HepG2 (cell line): ENCODE measurements at regions not wholly inside any gene's neighbourhood (a gene's known extent, or its start where the extent isn't known, plus 50 kb on each side); places are given as distances from the start of the nearest gene placed in this dataset.

ENCODE experiments used
- AFF4 ChIP-seq: sonication (generic); formaldehyde crosslinking; IDR thresholded peaks from 2 replicates; pipeline ENCODE4 v1.4.0; 2020; ENCODE audit warnings: missing genetic modification reagents
- BORCS8-MEF2B ChIP-seq: sonication (generic); formaldehyde crosslinking; IDR thresholded peaks from 2 replicates; pipeline ENCODE4 v1.8.0; 2022; ENCODE audit warnings: mild to moderate bottlenecking, missing genetic modification reagents
- EP300 ChIP-seq, 3 experiments: sonication (generic) in 1 of 3; formaldehyde crosslinking in 1 of 3; IDR thresholded peaks; 2 replicates each; pipeline versions ENCODE4 v1.5.1 to v1.6.1; 2011 to 2020; ENCODE audit warnings: low read depth in 2 of 3, low read length in 2 of 3, borderline replicate concordance in 1 of 3, improper control_type of control experiment in 1 of 3, mild to moderate bottlenecking in 1 of 3, missing genetic modification reagents in 1 of 3, moderate library complexity in 1 of 3
- GTF3A ChIP-seq: sonication (generic); formaldehyde crosslinking; conservative IDR thresholded peaks from 2 replicates; pipeline ENCODE4 v1.4.0; 2020; ENCODE audit warnings: mild to moderate bottlenecking, missing genetic modification reagents
- HDAC2 ChIP-seq: sonication (generic); formaldehyde crosslinking; IDR thresholded peaks from 2 replicates; pipeline ENCODE4 v1.4.0; 2020; ENCODE audit warnings: missing genetic modification reagents
- KLF6 ChIP-seq: IDR thresholded peaks from 2 replicates; pipeline ENCODE4 v1.8.0; 2016; ENCODE audit warnings: missing biosample characterization, missing genetic modification reagents
- RAD21 ChIP-seq: fragments of 450-650 bp; formaldehyde crosslinking; IDR thresholded peaks from 2 replicates; pipeline ENCODE4 v1.5.0; 2020; ENCODE audit warnings: mild to moderate bottlenecking
- RARA ChIP-seq: IDR thresholded peaks from 2 replicates; pipeline ENCODE4 v1.6.1; 2016; ENCODE audit warnings: missing genetic modification reagents, missing compliant biosample characterization
- TFE3 ChIP-seq: IDR thresholded peaks from 2 replicates; pipeline ENCODE4 v1.6.1; 2016
- ZNF143 ChIP-seq: sonication (generic); formaldehyde crosslinking; IDR thresholded peaks from 2 replicates; pipeline ENCODE4 v1.4.0; 2020; ENCODE audit warnings: missing genetic modification reagents
- ZNF251 ChIP-seq: sonication (generic); formaldehyde crosslinking; IDR thresholded peaks from 2 replicates; pipeline ENCODE4 v1.9.0; 2021; ENCODE audit warnings: mild to moderate bottlenecking, missing genetic modification reagents
- ZNF777 ChIP-seq: sonication (generic); formaldehyde crosslinking; IDR thresholded peaks from 2 replicates; pipeline ENCODE4 v1.4.0; 2020; ENCODE audit warnings: missing genetic modification reagents
- TF ChIP-seq, protein P1 (sequence below): sonication (generic); formaldehyde crosslinking; IDR thresholded peaks from 2 replicates; pipeline ENCODE4 v1.5.0; 2020; ENCODE audit warnings: missing genetic modification reagents
- TF ChIP-seq, protein P2 (sequence below): sonication (generic); formaldehyde crosslinking; IDR thresholded peaks from 2 replicates; pipeline ENCODE4 v1.4.0; 2020; ENCODE audit warnings: mild to moderate bottlenecking, missing genetic modification reagents
- TF ChIP-seq, protein P3 (sequence below), 2 experiments: sonication (generic) in 1 of 2; formaldehyde crosslinking in 1 of 2; IDR thresholded peaks; 2 replicates each; pipeline versions ENCODE4 v1.4.0 to v1.6.1; 2018 to 2020; ENCODE audit warnings: missing genetic modification reagents in 2 of 2, borderline replicate concordance in 1 of 2, low read depth in 1 of 2, mild to moderate bottlenecking in 1 of 2, missing biosample characterization in 1 of 2

GRCh38 chr2:111663471-111664274 is 220.3 kb downstream of the ANAPC1 start (continued):
- TF ChIP-seq AFF4 (CRISPR knock-in tag) (no peak), ZNF251 (CRISPR knock-in tag) (no peak), EP300 (IDR thresholded peaks at IDR 0.05; ENCODE audit: low read depth in 2 of 2, low read length in 2 of 2) (no peak), EP300 (CRISPR knock-in tag; IDR thresholded peaks at IDR 0.05; ENCODE audit: borderline replicate concordance) (no peak), RAD21 (CRISPR knock-in tag) (0 out of 2 replicates have a peak, but pooled peaks have one; percentile 29), ZNF777 (CRISPR knock-in tag) (no peak), ZNF143 (no peak), HDAC2 (CRISPR knock-in tag) (0 out of 2 replicates have a peak, but pooled peaks have one; percentile 27), BORCS8-MEF2B (CRISPR knock-in tag) (0 out of 2 replicates have a peak, but pooled peaks have one; percentile 60), TFE3 (CRISPR knock-in tag) (no peak), GTF3A (no peak), RARA (CRISPR knock-in tag) (0 out of 2 replicates have a peak, but pooled peaks have one; percentile 5), KLF6 (CRISPR knock-in tag) (no peak)
- TF ChIP-seq, protein P1, sequence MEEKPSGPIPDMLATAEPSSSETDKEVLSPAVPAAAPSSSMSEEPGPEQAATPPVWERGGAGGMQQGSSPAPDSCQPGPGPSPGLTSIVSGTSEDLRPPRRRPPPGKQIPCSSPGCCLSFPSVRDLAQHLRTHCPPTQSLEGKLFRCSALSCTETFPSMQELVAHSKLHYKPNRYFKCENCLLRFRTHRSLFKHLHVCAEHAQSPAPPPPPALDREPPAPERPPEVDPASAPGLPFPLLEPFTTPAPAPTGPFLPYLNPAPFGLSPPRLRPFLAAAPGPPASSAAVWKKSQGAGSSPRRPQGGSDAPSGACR (CRISPR knock-in tag): no peak
- TF ChIP-seq, protein P2, sequence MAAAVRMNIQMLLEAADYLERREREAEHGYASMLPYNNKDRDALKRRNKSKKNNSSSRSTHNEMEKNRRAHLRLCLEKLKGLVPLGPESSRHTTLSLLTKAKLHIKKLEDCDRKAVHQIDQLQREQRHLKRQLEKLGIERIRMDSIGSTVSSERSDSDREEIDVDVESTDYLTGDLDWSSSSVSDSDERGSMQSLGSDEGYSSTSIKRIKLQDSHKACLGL (CRISPR knock-in tag): no peak
- TF ChIP-seq, protein P3, sequence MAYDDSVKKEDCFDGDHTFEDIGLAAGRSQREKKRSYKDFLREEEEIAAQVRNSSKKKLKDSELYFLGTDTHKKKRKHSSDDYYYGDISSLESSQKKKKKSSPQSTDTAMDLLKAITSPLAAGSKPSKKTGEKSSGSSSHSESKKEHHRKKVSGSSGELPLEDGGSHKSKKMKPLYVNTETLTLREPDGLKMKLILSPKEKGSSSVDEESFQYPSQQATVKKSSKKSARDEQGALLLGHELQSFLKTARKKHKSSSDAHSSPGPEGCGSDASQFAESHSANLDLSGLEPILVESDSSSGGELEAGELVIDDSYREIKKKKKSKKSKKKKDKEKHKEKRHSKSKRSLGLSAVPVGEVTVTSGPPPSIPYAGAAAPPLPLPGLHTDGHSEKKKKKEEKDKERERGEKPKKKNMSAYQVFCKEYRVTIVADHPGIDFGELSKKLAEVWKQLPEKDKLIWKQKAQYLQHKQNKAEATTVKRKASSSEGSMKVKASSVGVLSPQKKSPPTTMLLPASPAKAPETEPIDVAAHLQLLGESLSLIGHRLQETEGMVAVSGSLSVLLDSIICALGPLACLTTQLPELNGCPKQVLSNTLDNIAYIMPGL (CRISPR knock-in tag; IDR thresholded peaks at IDR 0.05; ENCODE audit: borderline replicate concordance in 1 of 2, low read depth in 1 of 2): 0 out of 4 replicates have a peak, but pooled peaks of 1 of the 2 experiments have one; percentile 20
